Esophagus squamous epithelium (tissue), 5 donors: ENCODE measurements at regions not wholly inside any gene's neighbourhood (a gene's known extent, or its start where the extent isn't known, plus 50 kb on each side); places are given as distances from the start of the nearest gene placed in this dataset.
A peak's percentile ranks its signal among the peaks of the same experiment; 100 is the strongest.

Experiments
- DNase-seq: peaks from one replicate; lab custom pipeline; 2025; lab: John Stamatoyannopoulos, UW
- H3K27ac ChIP-seq, 4 donors: fragments of 200-600 bp; sonication (generic); one replicate each; pipeline ENCODE4 v1.5.1; 2016 to 2019; ENCODE audit warnings: mild to moderate bottlenecking in 1 of 4
- H3K27me3 ChIP-seq, 4 donors: fragments of 200-600 bp; sonication (generic); 1 replicate in 3 of 4; 2 replicates in 1 of 4; pipeline versions ENCODE4 v1.5.1 to v1.6.0; 2017 to 2021; ENCODE audit warnings: antibody characterized with exemption in 1 of 4
- H3K36me3 ChIP-seq, 3 donors: fragments of 200-600 bp; sonication (generic); one replicate each; pipeline ENCODE4 v1.5.1; 2016 to 2019
- H3K4me1 ChIP-seq, 3 donors: fragments of 200-600 bp; sonication (generic); one replicate each; pipeline ENCODE4 v1.5.1; 2017 to 2019
- H3K4me3 ChIP-seq, 4 donors: fragments of 200-600 bp; sonication (generic); 1 replicate in 3 of 4; 2 replicates in 1 of 4; pipeline ENCODE4 v1.5.1; 2016 to 2019; ENCODE audit warnings: mild to moderate bottlenecking in 2 of 4, moderate library complexity in 1 of 4
- H3K9me3 ChIP-seq, 3 donors: fragments of 200-600 bp; sonication (generic); one replicate each; pipeline ENCODE4 v1.5.1; 2016 to 2019
- POLR2A ChIP-seq, 4 donors: fragments of 450-650 bp; IDR thresholded peaks; one replicate each; pipeline ENCODE4 v1.6.1; 2017; ENCODE audit warnings: antibody characterized with exemption in 4 of 4, mild to moderate bottlenecking in 4 of 4, moderate library complexity in 3 of 4
- WGBS, 2 donors: methylation state at CpG; one replicate each; pipeline ENCODE4 v1.1.5; 2018; 5-methylcytosine and 5-hydroxymethylcytosine counted together
- intact Hi-C: fragments of 100-400 bp; cut with DNase I; formaldehyde crosslinking; loops from one replicate; pipeline ENCODE4 v1.15.0; 2022
- TF ChIP-seq, protein P1 (sequence below), 6 experiments: fragments of 450-650 bp in 4 of 6; fragments of 200-600 bp in 2 of 6; sonication (generic) in 2 of 6; IDR thresholded peaks; one replicate each; pipeline ENCODE4 v1.5.1; 2016 to 2019; ENCODE audit warnings: antibody characterized with exemption in 6 of 6, mild to moderate bottlenecking in 4 of 6, moderate library complexity in 4 of 6
- donor health status: DM: yes; HTN: yes; CAD: no.

DNA sequence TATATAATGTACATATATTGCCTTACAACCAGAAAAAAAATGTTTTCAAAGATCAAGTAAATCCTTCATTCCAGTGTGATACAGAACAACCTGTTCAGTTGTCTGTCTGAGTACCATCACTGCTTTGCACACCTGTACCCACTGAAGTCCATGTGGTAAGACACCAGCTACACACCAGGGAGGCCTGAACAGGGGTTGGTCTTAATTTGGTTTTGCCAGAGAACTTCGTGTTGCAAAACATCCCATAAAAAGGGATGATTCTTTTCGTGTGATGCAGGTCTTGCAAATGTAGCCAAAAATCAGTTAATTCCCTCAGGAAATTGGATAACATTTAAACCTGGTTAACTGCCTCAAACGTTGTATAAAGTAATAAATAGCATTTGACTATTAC, 73.7 kb upstream of the SLC1A4 start:
- intact Hi-C loops: no loop called here

DNA sequence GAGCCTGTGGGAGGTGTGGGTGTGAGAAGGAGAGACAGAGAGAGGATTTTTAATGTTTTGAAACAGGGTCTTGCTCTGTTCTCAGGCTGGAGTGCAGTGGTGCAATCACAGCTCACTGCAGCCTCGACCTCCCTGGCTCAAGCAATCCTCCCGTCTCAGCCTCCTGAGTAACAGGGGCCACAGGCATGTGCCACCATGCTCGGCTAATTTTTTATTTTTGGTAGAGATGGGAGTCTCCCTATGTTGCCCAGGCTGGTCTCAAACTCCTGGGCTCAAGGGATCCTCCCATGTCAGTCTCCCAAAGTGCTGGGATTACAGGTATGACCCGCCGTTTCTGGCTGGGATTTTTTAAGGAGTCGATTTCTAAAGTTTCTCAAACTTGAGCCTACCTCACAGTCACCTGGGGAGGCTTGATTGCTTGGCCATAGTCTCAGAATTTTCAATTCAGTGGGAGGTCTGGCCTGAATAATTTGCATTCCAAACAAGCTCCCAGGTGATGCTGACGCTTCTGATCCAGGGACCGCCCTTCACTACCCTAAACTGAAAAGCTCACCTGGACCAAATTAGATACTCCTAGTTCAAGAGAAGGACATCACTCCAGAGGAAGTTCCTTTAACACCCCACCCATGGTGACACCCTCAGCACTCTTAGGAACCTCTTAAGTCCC, 70.8 kb upstream of the SLC1A4 start:
- Histone ChIP-seq H3K27me3 (no peaks in the 10 kb centered on the region), H3K9me3 (no peaks in the 10 kb centered on the region), H3K27ac (peak overlapping the region; percentile 25 to 71 (median 62)), H3K4me3 (peak overlapping the region; percentile 19 to 66 (median 38)), H3K4me1 (peaks cover 0 to 12% (median 4%) of the 10 kb centered on the region in 3 donors), H3K36me3 (no peaks in the 10 kb centered on the region)
- no peak for DNase-seq
- 61 to 80% methylated on average over 1 to 5 of the region's 8 CpGs for WGBS, 2 donors
- intact Hi-C loops: no loop called here
- no peak for TF ChIP-seq POLR2A (IDR thresholded peaks at IDR 0.05)
- TF ChIP-seq, protein P1, sequence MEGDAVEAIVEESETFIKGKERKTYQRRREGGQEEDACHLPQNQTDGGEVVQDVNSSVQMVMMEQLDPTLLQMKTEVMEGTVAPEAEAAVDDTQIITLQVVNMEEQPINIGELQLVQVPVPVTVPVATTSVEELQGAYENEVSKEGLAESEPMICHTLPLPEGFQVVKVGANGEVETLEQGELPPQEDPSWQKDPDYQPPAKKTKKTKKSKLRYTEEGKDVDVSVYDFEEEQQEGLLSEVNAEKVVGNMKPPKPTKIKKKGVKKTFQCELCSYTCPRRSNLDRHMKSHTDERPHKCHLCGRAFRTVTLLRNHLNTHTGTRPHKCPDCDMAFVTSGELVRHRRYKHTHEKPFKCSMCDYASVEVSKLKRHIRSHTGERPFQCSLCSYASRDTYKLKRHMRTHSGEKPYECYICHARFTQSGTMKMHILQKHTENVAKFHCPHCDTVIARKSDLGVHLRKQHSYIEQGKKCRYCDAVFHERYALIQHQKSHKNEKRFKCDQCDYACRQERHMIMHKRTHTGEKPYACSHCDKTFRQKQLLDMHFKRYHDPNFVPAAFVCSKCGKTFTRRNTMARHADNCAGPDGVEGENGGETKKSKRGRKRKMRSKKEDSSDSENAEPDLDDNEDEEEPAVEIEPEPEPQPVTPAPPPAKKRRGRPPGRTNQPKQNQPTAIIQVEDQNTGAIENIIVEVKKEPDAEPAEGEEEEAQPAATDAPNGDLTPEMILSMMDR (IDR thresholded peaks at IDR 0.05): no peak

More for the DNA sequence above, 73.7 kb upstream of the SLC1A4 start:
- H3K9me3 ChIP-seq: no peaks in the 10 kb centered on the region
- no peaks in the 10 kb centered on the region for H3K27me3 ChIP-seq
- no peak for DNase-seq
- peaks cover 0 to 12% (median 4%) of the 10 kb centered on the region in 3 donors for H3K4me1 ChIP-seq
- no peaks in the 10 kb centered on the region for H3K36me3 ChIP-seq
- 28 to 31% methylated on average over 3 of the region's 3 CpGs for WGBS, 2 donors
- H3K4me3 ChIP-seq: no peak overlapping the region
- TF ChIP-seq, protein P1 (IDR thresholded peaks at IDR 0.05): no peak
- H3K27ac ChIP-seq: no peak overlapping the region

DNA sequence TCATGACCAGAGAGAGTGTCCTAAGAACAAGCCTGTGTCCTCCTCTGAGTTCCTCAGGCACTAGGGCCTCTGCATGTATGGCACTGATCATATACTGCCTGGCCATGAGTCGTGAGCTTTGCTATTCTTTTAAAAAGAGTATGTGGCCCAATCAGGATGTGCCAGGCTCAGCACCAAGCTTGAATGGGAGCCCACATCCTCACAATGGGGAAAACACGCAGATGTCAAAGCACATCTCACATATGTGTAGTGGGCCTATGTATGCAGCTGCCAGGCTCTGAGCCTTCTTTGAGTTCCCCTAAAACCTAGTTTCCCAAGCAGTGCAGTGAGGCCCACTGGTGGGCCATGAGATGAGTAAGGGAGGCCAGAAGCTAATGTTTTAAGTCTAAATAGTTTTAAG, 69.9 kb upstream of the SLC1A4 start:
- 87% methylated on average over 2 of the region's 2 CpGs; no CpG with 5 or more reads in 1 of the 2 donors for WGBS, 2 donors
- DNase-seq: no peak
- Histone ChIP-seq H3K4me1 (peaks cover 0 to 12% (median 4%) of the 10 kb centered on the region in 3 donors), H3K4me3 (no peak overlapping the region), H3K27ac (no peak overlapping the region), H3K27me3 (no peaks in the 10 kb centered on the region), H3K36me3 (no peaks in the 10 kb centered on the region), H3K9me3 (no peaks in the 10 kb centered on the region)
- TF ChIP-seq POLR2A (IDR thresholded peaks at IDR 0.05): no peak
- TF ChIP-seq, protein P1 (IDR thresholded peaks at IDR 0.05): no peak
- intact Hi-C loops: no loop called here

DNA sequence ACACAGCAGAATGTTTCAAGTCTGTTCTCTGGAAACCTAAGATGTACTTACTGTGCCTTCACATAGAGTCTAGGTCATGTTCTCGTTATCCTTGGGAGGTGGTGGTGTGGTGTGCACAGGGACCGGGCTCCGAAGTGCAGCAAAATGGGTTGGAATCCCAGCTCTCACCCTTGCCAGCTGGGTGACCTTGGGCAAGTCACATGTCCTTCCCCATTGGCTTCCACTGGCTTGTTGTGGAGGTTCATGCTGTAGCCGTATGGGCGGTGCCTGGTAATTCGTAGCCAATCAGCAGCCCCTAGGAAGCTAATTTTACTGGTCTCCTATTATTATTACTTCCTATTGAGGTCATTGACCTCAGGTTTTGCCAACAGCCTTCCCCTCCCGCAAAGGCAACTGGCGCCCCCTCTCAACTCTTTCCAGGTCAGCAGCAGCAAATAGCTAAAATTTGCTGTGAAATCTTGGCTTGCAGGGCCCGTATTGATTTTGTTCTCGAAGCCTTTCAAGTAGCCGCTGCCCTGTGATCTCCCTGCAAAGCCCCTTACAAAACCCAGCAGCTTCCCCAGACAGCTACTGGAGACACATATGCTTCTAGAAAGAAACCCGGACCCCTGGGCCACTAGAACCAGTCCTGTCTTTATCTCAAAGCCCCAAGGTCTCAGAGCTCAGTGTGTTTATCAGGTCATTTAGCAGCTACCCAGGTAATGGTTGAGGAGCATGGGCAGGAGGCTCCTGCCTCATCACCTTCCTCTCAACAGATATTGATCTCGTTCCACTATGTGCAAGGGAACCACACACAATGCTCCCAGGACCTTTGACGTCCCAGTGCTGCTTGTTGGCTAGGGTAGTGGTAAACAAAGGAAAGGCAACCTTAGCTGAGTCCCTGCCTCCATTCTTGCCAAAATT, 66.5 kb upstream of the SLC1A4 start:
- H3K4me1 ChIP-seq: peaks cover 0 to 10% (median 4%) of the 10 kb centered on the region in 3 donors
- DNase-seq: no peak
- no peaks in the 10 kb centered on the region for H3K27me3 ChIP-seq
- H3K36me3 ChIP-seq: no peaks in the 10 kb centered on the region
- intact Hi-C loops: no loop called here
- WGBS, 2 donors: 93% methylated on average over 9 to 12 of the region's 14 CpGs
- TF ChIP-seq POLR2A (IDR thresholded peaks at IDR 0.05): no peak
- TF ChIP-seq, protein P1 (IDR thresholded peaks at IDR 0.05): no peak
- H3K27ac ChIP-seq: no peak overlapping the region
- no peaks in the 10 kb centered on the region for H3K9me3 ChIP-seq
- no peak overlapping the region for H3K4me3 ChIP-seq

DNA sequence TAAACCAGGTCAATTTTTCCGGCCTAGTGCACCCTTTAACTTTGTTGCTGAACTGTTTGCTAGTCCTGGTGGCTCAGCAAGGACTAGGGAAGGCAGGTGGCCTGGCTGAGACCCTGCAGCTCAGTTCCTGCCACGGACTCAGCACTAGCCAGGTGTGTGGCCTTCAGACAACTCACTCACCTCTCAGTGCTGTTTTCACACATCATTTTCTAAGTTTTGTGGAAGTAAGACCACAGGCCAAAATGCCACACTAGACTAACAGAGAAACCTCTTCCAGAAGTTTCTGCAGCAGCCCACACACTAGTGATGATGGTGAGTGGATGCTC, 65.9 kb upstream of the SLC1A4 start:
- Histone ChIP-seq H3K27me3 (no peaks in the 10 kb centered on the region), H3K9me3 (no peaks in the 10 kb centered on the region), H3K27ac (no peak overlapping the region), H3K4me3 (no peak overlapping the region), H3K36me3 (no peaks in the 10 kb centered on the region), H3K4me1 (peaks cover 0 to 3% (median 0%) of the 10 kb centered on the region in 3 donors)
- intact Hi-C loops: no loop called here
- WGBS, 2 donors: 83 to 87% methylated on average over 1 to 2 of the region's 2 CpGs
- no peak for TF ChIP-seq POLR2A (IDR thresholded peaks at IDR 0.05)
- TF ChIP-seq, protein P1 (IDR thresholded peaks at IDR 0.05): no peak
- no peak for DNase-seq
